IPS-18a (cell line): ENCODE measurements at regions not wholly inside any gene's neighbourhood (a gene's known extent, or its start where the extent isn't known, plus 50 kb on each side); places are given as distances from the start of the nearest gene placed in this dataset.

Experiments used
- H3K27ac ChIP-seq: one replicate; pipeline ENCODE4 v1.5.1; 2013; ENCODE audit warnings: low read length
- H3K27me3 ChIP-seq: one replicate; pipeline ENCODE4 v1.6.1; 2013; ENCODE audit warnings: mild to moderate bottlenecking, low read length; ENCODE audit not compliant: control insufficient read depth, insufficient read depth
- H3K36me3 ChIP-seq: one replicate; pipeline ENCODE4 v1.6.1; 2013; ENCODE audit warnings: low read depth, low read length; ENCODE audit not compliant: control insufficient read depth
- H3K4me1 ChIP-seq: one replicate; pipeline ENCODE4 v1.6.1; 2013; ENCODE audit warnings: low read depth, low read length; ENCODE audit not compliant: control insufficient read depth
- H3K4me3 ChIP-seq: one replicate; pipeline ENCODE4 v1.5.1; 2013; ENCODE audit warnings: low read length
- H3K9ac ChIP-seq: one replicate; pipeline ENCODE4 v1.6.1; 2013; ENCODE audit warnings: mild to moderate bottlenecking, low read length, moderate library complexity
- H3K9me3 ChIP-seq: one replicate; pipeline ENCODE4 v1.6.1; 2013; ENCODE audit warnings: low read depth, low read length; ENCODE audit not compliant: control insufficient read depth

- H3K27me3 ChIP-seq = no peaks in the 10 kb centered on the region
- H3K27ac ChIP-seq = no peak overlapping the region
- no peak overlapping the region for H3K4me3 ChIP-seq
- no peaks in the 10 kb centered on the region for H3K4me1 ChIP-seq
- no peaks in the 10 kb centered on the region for H3K36me3 ChIP-seq
- no peaks in the 10 kb centered on the region for H3K9me3 ChIP-seq
- no peak overlapping the region for H3K9ac ChIP-seq
These were observed 89.5 kb upstream of the FGF3 start for GRCh38 chr11:69908511-69909220.

GRCh38 chr11:69909561-69910518, 90.6 kb upstream of the FGF3 start:
- no peak overlapping the region for H3K9ac ChIP-seq
- no peak overlapping the region for H3K27ac ChIP-seq
- H3K4me1 ChIP-seq = no peaks in the 10 kb centered on the region

GRCh38 chr11:69910519-69911309, 91.5 kb upstream of the FGF3 start:
- Histone ChIP-seq H3K9ac (no peak overlapping the region), H3K27ac (no peak overlapping the region), H3K4me1 (no peaks in the 10 kb centered on the region), H3K36me3 (no peaks in the 10 kb centered on the region), H3K4me3 (no peak overlapping the region), H3K27me3 (peaks cover 1% of the 10 kb centered on the region), H3K9me3 (no peaks in the 10 kb centered on the region)

More at GRCh38 chr11:69909561-69910518, 90.6 kb upstream of the FGF3 start:
- H3K4me3 ChIP-seq = no peak overlapping the region
- H3K27me3 ChIP-seq = no peaks in the 10 kb centered on the region
- no peaks in the 10 kb centered on the region for H3K36me3 ChIP-seq
- no peaks in the 10 kb centered on the region for H3K9me3 ChIP-seq

GRCh38 chr11:69911310-69912160, 92.3 kb upstream of the FGF3 start:
- Histone ChIP-seq H3K9me3 (no peaks in the 10 kb centered on the region), H3K9ac (no peak overlapping the region), H3K27me3 (peaks cover 8% of the 10 kb centered on the region), H3K4me1 (no peaks in the 10 kb centered on the region), H3K36me3 (no peaks in the 10 kb centered on the region), H3K27ac (no peak overlapping the region), H3K4me3 (no peak overlapping the region)

GRCh38 chr11:69912161-69912910, 93.1 kb upstream of the FGF3 start:
- Histone ChIP-seq H3K27ac (no peak overlapping the region), H3K4me1 (no peaks in the 10 kb centered on the region), H3K9ac (no peak overlapping the region), H3K27me3 (peaks cover 16% of the 10 kb centered on the region), H3K36me3 (no peaks in the 10 kb centered on the region), H3K4me3 (no peak overlapping the region), H3K9me3 (no peaks in the 10 kb centered on the region)

- Histone ChIP-seq H3K9me3 (no peaks in the 10 kb centered on the region), H3K27me3 (peaks cover 22% of the 10 kb centered on the region), H3K9ac (no peak overlapping the region), H3K36me3 (no peaks in the 10 kb centered on the region), H3K4me3 (no peak overlapping the region), H3K4me1 (no peaks in the 10 kb centered on the region), H3K27ac (no peak overlapping the region)
These were observed 93.8 kb upstream of the FGF3 start for GRCh38 chr11:69912911-69913451.

- peaks cover 30% of the 10 kb centered on the region for H3K27me3 ChIP-seq
- H3K36me3 ChIP-seq = no peaks in the 10 kb centered on the region
- H3K9ac ChIP-seq = no peak overlapping the region
- H3K4me3 ChIP-seq = no peak overlapping the region
- no peaks in the 10 kb centered on the region for H3K9me3 ChIP-seq
- H3K27ac ChIP-seq = no peak overlapping the region
- no peaks in the 10 kb centered on the region for H3K4me1 ChIP-seq
These were observed 94.5 kb upstream of the FGF3 start for GRCh38 chr11:69913591-69914285.

- Histone ChIP-seq H3K4me3 (no peak overlapping the region), H3K4me1 (no peaks in the 10 kb centered on the region), H3K27ac (no peak overlapping the region), H3K27me3 (peaks cover 30% of the 10 kb centered on the region), H3K9me3 (no peaks in the 10 kb centered on the region), H3K9ac (no peak overlapping the region), H3K36me3 (no peaks in the 10 kb centered on the region)
These were observed 95.3 kb upstream of the FGF3 start for GRCh38 chr11:69914286-69915150.

- H3K27me3 ChIP-seq = peaks cover 30% of the 10 kb centered on the region
- H3K36me3 ChIP-seq = no peaks in the 10 kb centered on the region
- no peak overlapping the region for H3K9ac ChIP-seq
- no peak overlapping the region for H3K27ac ChIP-seq
- no peak overlapping the region for H3K4me3 ChIP-seq
- H3K9me3 ChIP-seq = no peaks in the 10 kb centered on the region
- no peaks in the 10 kb centered on the region for H3K4me1 ChIP-seq
These were observed 95.9 kb upstream of the FGF3 start for GRCh38 chr11:69915151-69915500.
